ENCODE measurements at regions not wholly inside any gene's neighbourhood (a gene's known extent, or its start where the extent isn't known, plus 50 kb on each side); places are given as distances from the start of the nearest gene placed in this dataset.

- H3K27ac ChIP-seq, result no peak overlapping the region
- intact Hi-C loops (cut with DNase I), result no loop called here
- H3K4me3 ChIP-seq, result no peak overlapping the region
- 80% methylated on average over 1 of the region's 1 CpG for WGBS
- H3K36me3 ChIP-seq, result no peaks in the 10 kb centered on the region
- H3K27me3 ChIP-seq (replicated peaks; ENCODE audit: insufficient read depth), result no peaks in the 10 kb centered on the region
- TF ChIP-seq CTCF (IDR thresholded peaks at IDR 0.05), result no peak
- TF ChIP-seq POLR2A (IDR thresholded peaks at IDR 0.05), result no peak
- no peak for TF ChIP-seq POLR2AphosphoS5 (IDR thresholded peaks at IDR 0.05)
- no peak for DNase-seq (ENCODE audit: low spot score)
- H3K9me3 ChIP-seq, result no peaks in the 10 kb centered on the region
- no peaks in the 10 kb centered on the region for H3K4me1 ChIP-seq (replicated peaks)
These were observed 2221.9 kb upstream of the RAG2 start for GRCh38 chr11:38819981-38820380.

DNA sequence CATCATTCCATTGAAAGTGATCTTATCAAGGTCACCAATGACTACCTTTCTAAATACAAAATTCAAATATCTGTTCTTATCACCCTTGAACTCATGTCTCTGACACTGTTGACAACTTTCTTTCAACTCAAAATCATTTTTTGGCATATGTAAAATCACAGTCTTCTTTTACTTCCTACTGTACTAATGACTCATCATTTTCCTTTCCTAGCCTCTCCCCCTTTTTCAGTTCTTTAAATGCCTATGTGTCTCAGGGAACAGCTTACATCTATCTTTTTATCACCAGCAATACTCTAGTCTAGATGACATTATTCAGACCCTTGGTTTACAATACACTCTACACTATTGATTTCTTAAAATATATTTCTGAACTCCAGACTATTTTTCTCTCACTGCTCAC, 2220.7 kb upstream of the RAG2 start:
- Histone ChIP-seq H3K27me3 (replicated peaks; ENCODE audit: insufficient read depth) (no peaks in the 10 kb centered on the region), H3K4me3 (no peak overlapping the region), H3K36me3 (no peaks in the 10 kb centered on the region), H3K9me3 (no peaks in the 10 kb centered on the region), H3K4me1 (replicated peaks) (no peaks in the 10 kb centered on the region), H3K27ac (no peak overlapping the region)
- intact Hi-C loops (cut with DNase I), result no loop called here
- TF ChIP-seq CTCF (IDR thresholded peaks at IDR 0.05) (no peak), POLR2AphosphoS5 (IDR thresholded peaks at IDR 0.05) (no peak), POLR2A (IDR thresholded peaks at IDR 0.05) (no peak)
- DNase-seq (ENCODE audit: low spot score), result no peak

DNA sequence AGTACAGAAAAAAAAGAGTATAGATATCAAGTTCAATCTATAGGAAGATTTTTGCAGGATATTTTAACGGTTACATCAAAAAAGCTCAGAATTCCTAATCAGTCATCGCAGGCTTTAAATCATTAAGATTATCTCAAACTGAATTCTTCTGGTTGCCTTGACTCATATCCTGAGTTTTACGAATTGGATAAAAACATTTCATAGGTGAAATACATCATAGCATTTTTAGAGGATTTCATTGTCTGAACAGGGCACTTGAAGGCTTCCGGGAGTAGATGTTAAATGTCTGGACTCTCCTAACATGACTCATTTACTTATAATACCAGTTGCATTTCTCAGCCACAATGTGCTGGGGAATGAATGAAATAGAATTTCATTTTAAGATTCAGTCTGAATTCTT, 2216.6 kb upstream of the RAG2 start:
- H3K4me3 ChIP-seq, result no peak overlapping the region
- no peaks in the 10 kb centered on the region for H3K4me1 ChIP-seq (replicated peaks)
- WGBS, result 87% methylated on average over 4 of the region's 4 CpGs
- no peak for DNase-seq (ENCODE audit: low spot score)
- TF ChIP-seq CTCF (IDR thresholded peaks at IDR 0.05) (no peak), POLR2AphosphoS5 (IDR thresholded peaks at IDR 0.05) (no peak), POLR2A (IDR thresholded peaks at IDR 0.05) (no peak)
- intact Hi-C loops (cut with DNase I), result no loop called here
- H3K9me3 ChIP-seq, result no peaks in the 10 kb centered on the region
- no peaks in the 10 kb centered on the region for H3K27me3 ChIP-seq (replicated peaks; ENCODE audit: insufficient read depth)
- no peak overlapping the region for H3K27ac ChIP-seq
- H3K36me3 ChIP-seq, result no peaks in the 10 kb centered on the region

GRCh38 chr11:38809521-38809920, 2211.5 kb upstream of the RAG2 start:
- no peak for DNase-seq (ENCODE audit: low spot score)
- TF ChIP-seq CTCF (IDR thresholded peaks at IDR 0.05) (no peak), POLR2AphosphoS5 (IDR thresholded peaks at IDR 0.05) (no peak), POLR2A (IDR thresholded peaks at IDR 0.05) (no peak)
- Histone ChIP-seq H3K4me3 (no peak overlapping the region), H3K4me1 (replicated peaks) (no peaks in the 10 kb centered on the region), H3K27me3 (replicated peaks; ENCODE audit: insufficient read depth) (no peaks in the 10 kb centered on the region), H3K36me3 (no peaks in the 10 kb centered on the region), H3K9me3 (no peaks in the 10 kb centered on the region), H3K27ac (no peak overlapping the region)
- intact Hi-C loops (cut with DNase I), result no loop called here
- WGBS, result 62% methylated on average over 4 of the region's 4 CpGs

DNA sequence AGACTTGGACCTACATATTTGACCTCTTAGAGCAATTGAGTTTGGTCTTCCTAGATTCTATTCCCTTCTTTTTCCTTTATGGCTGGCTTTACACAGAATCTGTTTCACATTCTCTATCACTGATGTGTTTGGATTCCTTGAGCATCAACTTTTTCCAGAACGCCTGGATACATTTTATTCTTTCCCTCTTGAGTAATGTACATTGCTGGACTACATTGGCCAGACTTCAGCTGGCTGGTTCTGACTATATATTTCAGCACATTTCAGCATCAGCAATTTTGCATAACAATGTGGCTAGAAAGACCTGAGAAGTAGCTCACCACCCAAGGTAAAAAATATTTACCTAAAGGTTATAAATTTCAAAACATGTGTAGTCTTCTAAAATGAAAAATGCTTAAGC, 2198.2 kb upstream of the RAG2 start:
- Histone ChIP-seq H3K4me1 (replicated peaks) (no peaks in the 10 kb centered on the region), H3K4me3 (no peak overlapping the region), H3K36me3 (no peaks in the 10 kb centered on the region), H3K9me3 (no peaks in the 10 kb centered on the region), H3K27ac (no peak overlapping the region), H3K27me3 (replicated peaks; ENCODE audit: insufficient read depth) (no peaks in the 10 kb centered on the region)
- TF ChIP-seq POLR2A (IDR thresholded peaks at IDR 0.05), result no peak
- intact Hi-C loops (cut with DNase I), result no loop called here
- WGBS, result 81% methylated on average over 1 of the region's 1 CpG
- no peak for DNase-seq (ENCODE audit: low spot score)
